ENCODE measurements at regions not wholly inside any gene's neighbourhood (a gene's known extent, or its start where the extent isn't known, plus 50 kb on each side); places are given as distances from the start of the nearest gene placed in this dataset.

- ChIA-PET CTCF (no interaction called here), POLR2A (no interaction called here)
- H3K36me3 ChIP-seq (ENCODE audit: control insufficient read depth in 2 of 2, insufficient read depth in 1 of 2, low read length in 2 of 2): no peaks in the 10 kb centered on the region
- no peaks in the 10 kb centered on the region for H3K9me3 ChIP-seq (ENCODE audit: control insufficient read depth, insufficient read depth, low read depth, low read length)
- no peaks in the 10 kb centered on the region for H3K4me1 ChIP-seq (ENCODE audit: control insufficient read depth, insufficient read depth, low read length)
- H3K4me3 ChIP-seq (ENCODE audit: low read depth, low read length): no peak overlapping the region
- no peak overlapping the region for H3K27ac ChIP-seq (ENCODE audit: extremely low read depth, low read depth, low read length)
- TF ChIP-seq IKZF3 (tag by site-specific recombination; IDR thresholded peaks at IDR 0.05) (no peak), INSM2 (tag by site-specific recombination; IDR thresholded peaks at IDR 0.05) (no peak)
- TF ChIP-seq, protein P1, sequence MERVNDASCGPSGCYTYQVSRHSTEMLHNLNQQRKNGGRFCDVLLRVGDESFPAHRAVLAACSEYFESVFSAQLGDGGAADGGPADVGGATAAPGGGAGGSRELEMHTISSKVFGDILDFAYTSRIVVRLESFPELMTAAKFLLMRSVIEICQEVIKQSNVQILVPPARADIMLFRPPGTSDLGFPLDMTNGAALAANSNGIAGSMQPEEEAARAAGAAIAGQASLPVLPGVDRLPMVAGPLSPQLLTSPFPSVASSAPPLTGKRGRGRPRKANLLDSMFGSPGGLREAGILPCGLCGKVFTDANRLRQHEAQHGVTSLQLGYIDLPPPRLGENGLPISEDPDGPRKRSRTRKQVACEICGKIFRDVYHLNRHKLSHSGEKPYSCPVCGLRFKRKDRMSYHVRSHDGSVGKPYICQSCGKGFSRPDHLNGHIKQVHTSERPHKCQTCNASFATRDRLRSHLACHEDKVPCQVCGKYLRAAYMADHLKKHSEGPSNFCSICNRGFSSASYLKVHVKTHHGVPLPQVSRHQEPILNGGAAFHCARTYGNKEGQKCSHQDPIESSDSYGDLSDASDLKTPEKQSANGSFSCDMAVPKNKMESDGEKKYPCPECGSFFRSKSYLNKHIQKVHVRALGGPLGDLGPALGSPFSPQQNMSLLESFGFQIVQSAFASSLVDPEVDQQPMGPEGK (tag by site-specific recombination; IDR thresholded peaks at IDR 0.05): no peak
- TF ChIP-seq, protein P2, sequence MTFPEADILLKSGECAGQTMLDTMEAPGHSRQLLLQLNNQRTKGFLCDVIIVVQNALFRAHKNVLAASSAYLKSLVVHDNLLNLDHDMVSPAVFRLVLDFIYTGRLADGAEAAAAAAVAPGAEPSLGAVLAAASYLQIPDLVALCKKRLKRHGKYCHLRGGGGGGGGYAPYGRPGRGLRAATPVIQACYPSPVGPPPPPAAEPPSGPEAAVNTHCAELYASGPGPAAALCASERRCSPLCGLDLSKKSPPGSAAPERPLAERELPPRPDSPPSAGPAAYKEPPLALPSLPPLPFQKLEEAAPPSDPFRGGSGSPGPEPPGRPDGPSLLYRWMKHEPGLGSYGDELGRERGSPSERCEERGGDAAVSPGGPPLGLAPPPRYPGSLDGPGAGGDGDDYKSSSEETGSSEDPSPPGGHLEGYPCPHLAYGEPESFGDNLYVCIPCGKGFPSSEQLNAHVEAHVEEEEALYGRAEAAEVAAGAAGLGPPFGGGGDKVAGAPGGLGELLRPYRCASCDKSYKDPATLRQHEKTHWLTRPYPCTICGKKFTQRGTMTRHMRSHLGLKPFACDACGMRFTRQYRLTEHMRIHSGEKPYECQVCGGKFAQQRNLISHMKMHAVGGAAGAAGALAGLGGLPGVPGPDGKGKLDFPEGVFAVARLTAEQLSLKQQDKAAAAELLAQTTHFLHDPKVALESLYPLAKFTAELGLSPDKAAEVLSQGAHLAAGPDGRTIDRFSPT (tag by site-specific recombination; IDR thresholded peaks at IDR 0.05): no peak
Observed at GRCh38 chr2:22634167-22634566, 750.8 kb upstream of the KLHL29 start.

GRCh38 chr2:22656426-22656825 lies 728.6 kb upstream of the KLHL29 start:
- TF ChIP-seq PRDM6 (tag by site-specific recombination; IDR thresholded peaks at IDR 0.05): no peak
- TF ChIP-seq TCF7L2 (IDR thresholded peaks at IDR 0.05; ENCODE audit: borderline replicate concordance, low read depth, low read length): no peak
- no peak for TF ChIP-seq ZNF548 (tag by site-specific recombination; IDR thresholded peaks at IDR 0.05)
- ChIA-PET CTCF (interaction anchor here (0.7 kb wide), 1 partner anchor 110 kb away, joined by 3 read pairs; no protein-coding TSS in a partner anchor), POLR2A (no interaction called here)
- no peaks in the 10 kb centered on the region for H3K9me3 ChIP-seq (ENCODE audit: control insufficient read depth, insufficient read depth, low read depth, low read length)
- no peaks in the 10 kb centered on the region for H3K4me1 ChIP-seq (ENCODE audit: control insufficient read depth, insufficient read depth, low read length)
- no peak overlapping the region for H3K4me3 ChIP-seq (ENCODE audit: low read depth, low read length)
- no peak overlapping the region for H3K27ac ChIP-seq (ENCODE audit: extremely low read depth, low read depth, low read length)
- H3K36me3 ChIP-seq (ENCODE audit: control insufficient read depth in 2 of 2, insufficient read depth in 1 of 2, low read length in 2 of 2): no peaks in the 10 kb centered on the region

GRCh38 chr2:22673529-22673928 lies 711.5 kb upstream of the KLHL29 start:
- no peaks in the 10 kb centered on the region for H3K9me3 ChIP-seq (ENCODE audit: control insufficient read depth, insufficient read depth, low read depth, low read length)
- POLR2A ChIA-PET: no interaction called here
- TF ChIP-seq KLF10 (tag by site-specific recombination; IDR thresholded peaks at IDR 0.05) (no peak), GFI1B (tag by site-specific recombination; IDR thresholded peaks at IDR 0.05) (no peak), ZNF76 (tag by site-specific recombination; IDR thresholded peaks at IDR 0.05; ENCODE audit: borderline replicate concordance, low read depth) (no peak), CTCF (tag by site-specific recombination; IDR thresholded peaks at IDR 0.05) (no peak), ZNF239 (tag by site-specific recombination; IDR thresholded peaks at IDR 0.05) (no peak), ZNF138 (tag by site-specific recombination; IDR thresholded peaks at IDR 0.05; ENCODE audit: borderline replicate concordance) (no peak), SCRT1 (tag by site-specific recombination; IDR thresholded peaks at IDR 0.05; ENCODE audit: borderline replicate concordance) (no peak), ZFP69B (tag by site-specific recombination; IDR thresholded peaks at IDR 0.05) (no peak)
- TF ChIP-seq, protein P3, sequence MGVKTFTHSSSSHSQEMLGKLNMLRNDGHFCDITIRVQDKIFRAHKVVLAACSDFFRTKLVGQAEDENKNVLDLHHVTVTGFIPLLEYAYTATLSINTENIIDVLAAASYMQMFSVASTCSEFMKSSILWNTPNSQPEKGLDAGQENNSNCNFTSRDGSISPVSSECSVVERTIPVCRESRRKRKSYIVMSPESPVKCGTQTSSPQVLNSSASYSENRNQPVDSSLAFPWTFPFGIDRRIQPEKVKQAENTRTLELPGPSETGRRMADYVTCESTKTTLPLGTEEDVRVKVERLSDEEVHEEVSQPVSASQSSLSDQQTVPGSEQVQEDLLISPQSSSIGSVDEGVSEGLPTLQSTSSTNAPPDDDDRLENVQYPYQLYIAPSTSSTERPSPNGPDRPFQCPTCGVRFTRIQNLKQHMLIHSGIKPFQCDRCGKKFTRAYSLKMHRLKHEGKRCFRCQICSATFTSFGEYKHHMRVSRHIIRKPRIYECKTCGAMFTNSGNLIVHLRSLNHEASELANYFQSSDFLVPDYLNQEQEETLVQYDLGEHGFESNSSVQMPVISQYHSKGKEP (tag by site-specific recombination; IDR thresholded peaks at IDR 0.05): no peak
- TF ChIP-seq, protein P4, sequence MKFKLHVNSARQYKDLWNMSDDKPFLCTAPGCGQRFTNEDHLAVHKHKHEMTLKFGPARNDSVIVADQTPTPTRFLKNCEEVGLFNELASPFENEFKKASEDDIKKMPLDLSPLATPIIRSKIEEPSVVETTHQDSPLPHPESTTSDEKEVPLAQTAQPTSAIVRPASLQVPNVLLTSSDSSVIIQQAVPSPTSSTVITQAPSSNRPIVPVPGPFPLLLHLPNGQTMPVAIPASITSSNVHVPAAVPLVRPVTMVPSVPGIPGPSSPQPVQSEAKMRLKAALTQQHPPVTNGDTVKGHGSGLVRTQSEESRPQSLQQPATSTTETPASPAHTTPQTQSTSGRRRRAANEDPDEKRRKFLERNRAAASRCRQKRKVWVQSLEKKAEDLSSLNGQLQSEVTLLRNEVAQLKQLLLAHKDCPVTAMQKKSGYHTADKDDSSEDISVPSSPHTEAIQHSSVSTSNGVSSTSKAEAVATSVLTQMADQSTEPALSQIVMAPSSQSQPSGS (tag by site-specific recombination; IDR thresholded peaks at IDR 0.05; ENCODE audit: low read depth): no peak

More at GRCh38 chr2:22673529-22673928, 711.5 kb upstream of the KLHL29 start:
- Histone ChIP-seq H3K4me1 (ENCODE audit: control insufficient read depth, insufficient read depth, low read length) (no peaks in the 10 kb centered on the region), H3K4me3 (ENCODE audit: low read depth, low read length) (no peak overlapping the region), H3K27ac (ENCODE audit: extremely low read depth, low read depth, low read length) (no peak overlapping the region), H3K36me3 (ENCODE audit: control insufficient read depth in 2 of 2, insufficient read depth in 1 of 2, low read length in 2 of 2) (no peaks in the 10 kb centered on the region)
- CTCF ChIA-PET: no interaction called here

Measured in HEK293 (cell line).